ENCODE measurements at regions not wholly inside any gene's neighbourhood (a gene's known extent, or its start where the extent isn't known, plus 50 kb on each side); places are given as distances from the start of the nearest gene placed in this dataset.
"Not testable (repeated sequence)": the region's sequence is repeated elsewhere in the genome, so short reads cannot be mapped to it uniquely, and the experiment has no call there.

DNA sequence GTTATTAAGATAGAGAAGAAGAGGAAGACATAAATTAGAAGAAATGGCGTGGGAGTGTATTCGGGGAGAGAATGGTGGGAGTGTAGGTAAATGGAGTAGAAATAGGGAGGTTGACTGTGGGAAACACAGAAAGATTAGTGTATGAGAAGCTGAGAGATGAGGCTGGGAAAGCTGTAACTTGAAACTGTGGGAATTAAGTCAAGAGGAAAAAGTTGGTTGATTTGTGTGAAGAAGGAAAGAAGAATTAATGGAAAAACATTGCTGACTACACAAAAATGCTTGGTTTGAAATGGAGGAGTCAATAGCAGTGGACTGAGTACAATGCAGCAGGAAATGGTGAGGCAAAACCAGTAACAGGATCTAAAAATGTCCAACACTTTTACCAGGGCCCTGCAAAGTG lies 448.3 kb downstream of the PTPRC start:
- H3K9ac ChIP-seq (ENCODE audit: low read length) = no peak overlapping the region
- no peak overlapping the region for H3K4me2 ChIP-seq (ENCODE audit: low read depth, low read length, poor library complexity, severe bottlenecking)
- no peak overlapping the region for H2AFZ ChIP-seq (ENCODE audit: low read depth, low read length, severe bottlenecking)
- H3K27ac ChIP-seq (ENCODE audit: low read depth, low read length) = no peak overlapping the region
- no peaks in the 10 kb centered on the region for H3K79me2 ChIP-seq (ENCODE audit: insufficient read depth, low read length)
- H3F3A ChIP-seq (ENCODE audit: insufficient read depth) = no peaks in the 10 kb centered on the region
- H3K9me2 ChIP-seq (replicated peaks; ENCODE audit: insufficient read depth, low read length) = no peaks in the 10 kb centered on the region
- no peak overlapping the region for H3K4me3 ChIP-seq (ENCODE audit: insufficient read depth, low read length, poor library complexity, severe bottlenecking)
- H3K9me3 ChIP-seq (ENCODE audit: insufficient read depth, low read length) = no peaks in the 10 kb centered on the region
- no peaks in the 10 kb centered on the region for H3K36me3 ChIP-seq (ENCODE audit: low read length)
- no peak for TF ChIP-seq EZH2phosphoT487 (conservative IDR thresholded peaks at IDR 0.05; ENCODE audit: low read length)
- TF ChIP-seq, protein P1, sequence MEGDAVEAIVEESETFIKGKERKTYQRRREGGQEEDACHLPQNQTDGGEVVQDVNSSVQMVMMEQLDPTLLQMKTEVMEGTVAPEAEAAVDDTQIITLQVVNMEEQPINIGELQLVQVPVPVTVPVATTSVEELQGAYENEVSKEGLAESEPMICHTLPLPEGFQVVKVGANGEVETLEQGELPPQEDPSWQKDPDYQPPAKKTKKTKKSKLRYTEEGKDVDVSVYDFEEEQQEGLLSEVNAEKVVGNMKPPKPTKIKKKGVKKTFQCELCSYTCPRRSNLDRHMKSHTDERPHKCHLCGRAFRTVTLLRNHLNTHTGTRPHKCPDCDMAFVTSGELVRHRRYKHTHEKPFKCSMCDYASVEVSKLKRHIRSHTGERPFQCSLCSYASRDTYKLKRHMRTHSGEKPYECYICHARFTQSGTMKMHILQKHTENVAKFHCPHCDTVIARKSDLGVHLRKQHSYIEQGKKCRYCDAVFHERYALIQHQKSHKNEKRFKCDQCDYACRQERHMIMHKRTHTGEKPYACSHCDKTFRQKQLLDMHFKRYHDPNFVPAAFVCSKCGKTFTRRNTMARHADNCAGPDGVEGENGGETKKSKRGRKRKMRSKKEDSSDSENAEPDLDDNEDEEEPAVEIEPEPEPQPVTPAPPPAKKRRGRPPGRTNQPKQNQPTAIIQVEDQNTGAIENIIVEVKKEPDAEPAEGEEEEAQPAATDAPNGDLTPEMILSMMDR (IDR thresholded peaks at IDR 0.05; ENCODE audit: insufficient read depth, low read length, poor library complexity, severe bottlenecking) = no peak
- no peaks in the 10 kb centered on the region for H4K20me1 ChIP-seq (ENCODE audit: low read depth, low read length)
- H3K27me3 ChIP-seq (ENCODE audit: low read length) = no peaks in the 10 kb centered on the region

DNA sequence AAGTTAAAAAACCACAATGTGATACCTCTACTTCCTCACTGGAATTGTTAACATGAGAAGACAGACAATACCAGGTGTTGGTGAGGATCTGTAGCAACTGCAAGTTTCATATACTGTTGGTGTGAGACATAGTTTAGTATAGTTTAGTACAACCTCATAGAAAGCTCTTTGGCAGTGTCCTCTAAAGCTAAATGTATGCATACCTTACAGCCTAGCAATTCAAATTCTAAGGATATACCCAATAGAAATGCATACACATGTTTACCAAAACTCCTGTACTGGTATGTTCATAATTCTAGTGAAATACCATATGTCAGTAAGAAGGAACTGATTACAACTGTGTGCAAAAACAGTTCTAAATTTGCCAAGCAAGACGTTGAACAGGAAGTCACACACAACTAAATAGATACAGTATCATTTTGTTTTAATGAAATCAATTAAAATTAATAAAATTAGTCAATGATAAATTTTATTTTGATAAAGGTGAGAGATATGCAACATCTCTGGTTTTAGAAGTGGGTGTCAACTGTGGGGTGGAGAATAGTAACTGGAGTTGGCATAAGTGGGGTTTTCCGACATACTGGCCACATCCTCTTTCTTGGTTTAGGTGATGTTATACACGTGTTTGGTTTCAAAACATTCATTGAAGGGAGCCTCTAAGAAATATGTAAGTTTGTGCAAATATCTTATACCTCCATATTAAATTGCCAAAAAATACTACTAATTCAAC lies 450.7 kb downstream of the PTPRC start:
- H3K36me3 ChIP-seq (ENCODE audit: low read length) = no peaks in the 10 kb centered on the region
- peak overlapping the region; percentile 74 for H3K27ac ChIP-seq (ENCODE audit: low read depth, low read length)
- no peaks in the 10 kb centered on the region for H3F3A ChIP-seq (ENCODE audit: insufficient read depth)
- H3K9ac ChIP-seq (ENCODE audit: low read length) = no peak overlapping the region
- no peak overlapping the region for H2AFZ ChIP-seq (ENCODE audit: low read depth, low read length, severe bottlenecking)
- H4K20me1 ChIP-seq (ENCODE audit: low read depth, low read length) = no peaks in the 10 kb centered on the region
- TF ChIP-seq EZH2phosphoT487 (conservative IDR thresholded peaks at IDR 0.05; ENCODE audit: low read length) = no peak
- TF ChIP-seq, protein P1 (IDR thresholded peaks at IDR 0.05; ENCODE audit: insufficient read depth, low read length, poor library complexity, severe bottlenecking) = no peak
- no peaks in the 10 kb centered on the region for H3K27me3 ChIP-seq (ENCODE audit: low read length)
- no peak overlapping the region for H3K4me3 ChIP-seq (ENCODE audit: insufficient read depth, low read length, poor library complexity, severe bottlenecking)
- H3K4me2 ChIP-seq (ENCODE audit: low read depth, low read length, poor library complexity, severe bottlenecking) = peak overlapping the region; percentile 59
- no peaks in the 10 kb centered on the region for H3K79me2 ChIP-seq (ENCODE audit: insufficient read depth, low read length)
- H3K9me2 ChIP-seq (replicated peaks; ENCODE audit: insufficient read depth, low read length) = no peaks in the 10 kb centered on the region
- H3K9me3 ChIP-seq (ENCODE audit: insufficient read depth, low read length) = no peaks in the 10 kb centered on the region

DNA sequence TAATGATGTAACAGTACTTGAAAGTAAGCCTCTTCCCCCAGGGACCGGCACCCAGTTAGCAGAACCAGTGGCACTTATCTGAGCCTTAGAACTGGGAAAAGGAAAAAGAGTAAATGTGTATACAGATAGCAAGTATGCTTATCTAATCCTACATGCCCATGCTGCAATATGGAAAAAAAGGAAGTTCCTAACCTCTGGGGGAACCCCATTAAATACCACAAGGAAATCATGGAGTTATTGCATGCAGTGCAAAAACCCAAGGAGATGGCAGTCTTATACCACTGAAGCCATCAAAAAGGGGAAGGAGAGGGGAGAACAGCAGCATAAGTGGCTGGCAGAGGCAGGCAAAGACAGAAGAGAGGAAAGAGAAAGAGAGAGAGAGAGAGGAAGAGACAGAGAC lies 456.8 kb downstream of the PTPRC start:
- not testable (repeated sequence) for H2AFZ ChIP-seq (ENCODE audit: low read depth, low read length, severe bottlenecking); H3K79me2 ChIP-seq (ENCODE audit: insufficient read depth, low read length); H3K9me3 ChIP-seq (ENCODE audit: insufficient read depth, low read length); H3K4me2 ChIP-seq (ENCODE audit: low read depth, low read length, poor library complexity, severe bottlenecking); H3K27ac ChIP-seq (ENCODE audit: low read depth, low read length); H3K36me3 ChIP-seq (ENCODE audit: low read length); H4K20me1 ChIP-seq (ENCODE audit: low read depth, low read length); H3K9me2 ChIP-seq (replicated peaks; ENCODE audit: insufficient read depth, low read length); H3F3A ChIP-seq (ENCODE audit: insufficient read depth); H3K27me3 ChIP-seq (ENCODE audit: low read length); H3K9ac ChIP-seq (ENCODE audit: low read length); H3K4me3 ChIP-seq (ENCODE audit: insufficient read depth, low read length, poor library complexity, severe bottlenecking)

DNA sequence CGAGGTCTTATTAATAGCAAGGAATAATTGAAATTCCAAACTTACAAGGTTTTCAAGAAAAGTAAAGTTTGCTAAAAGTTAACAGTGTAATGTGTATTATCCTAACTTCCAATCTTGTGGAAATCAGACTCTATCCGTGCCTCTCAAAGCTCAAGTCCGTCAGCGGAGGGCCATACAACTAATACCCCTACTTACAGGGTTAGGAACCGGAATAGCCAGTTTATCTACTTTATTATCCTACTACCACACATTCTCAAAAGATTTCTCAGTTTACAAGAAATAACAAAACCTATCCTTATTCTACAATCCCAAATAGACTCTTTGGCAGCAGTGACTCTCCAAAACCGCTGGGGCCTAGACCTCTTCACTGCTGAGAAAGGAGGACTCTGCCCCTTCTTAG lies 457.8 kb downstream of the PTPRC start:
- no peaks in the 10 kb centered on the region for H3K9me2 ChIP-seq (replicated peaks; ENCODE audit: insufficient read depth, low read length)
- no peak overlapping the region for H2AFZ ChIP-seq (ENCODE audit: low read depth, low read length, severe bottlenecking)
- no peaks in the 10 kb centered on the region for H3K9me3 ChIP-seq (ENCODE audit: insufficient read depth, low read length)
- no peaks in the 10 kb centered on the region for H3K36me3 ChIP-seq (ENCODE audit: low read length)
- no peaks in the 10 kb centered on the region for H3K79me2 ChIP-seq (ENCODE audit: insufficient read depth, low read length)
- TF ChIP-seq EZH2phosphoT487 (conservative IDR thresholded peaks at IDR 0.05; ENCODE audit: low read length) = no peak
- TF ChIP-seq, protein P1 (IDR thresholded peaks at IDR 0.05; ENCODE audit: insufficient read depth, low read length, poor library complexity, severe bottlenecking) = no peak
- H3F3A ChIP-seq (ENCODE audit: insufficient read depth) = no peaks in the 10 kb centered on the region
- no peak overlapping the region for H3K4me3 ChIP-seq (ENCODE audit: insufficient read depth, low read length, poor library complexity, severe bottlenecking)
- H3K27ac ChIP-seq (ENCODE audit: low read depth, low read length) = no peak overlapping the region
- no peaks in the 10 kb centered on the region for H4K20me1 ChIP-seq (ENCODE audit: low read depth, low read length)
- no peak overlapping the region for H3K4me2 ChIP-seq (ENCODE audit: low read depth, low read length, poor library complexity, severe bottlenecking)
- no peak overlapping the region for H3K9ac ChIP-seq (ENCODE audit: low read length)
- no peaks in the 10 kb centered on the region for H3K27me3 ChIP-seq (ENCODE audit: low read length)
